Mucosa of descending colon (tissue), 3 donors: ENCODE measurements at regions not wholly inside any gene's neighbourhood (a gene's known extent, or its start where the extent isn't known, plus 50 kb on each side); places are given as distances from the start of the nearest gene placed in this dataset.

Experiments used
- ATAC-seq: fragments of 200-7000 bp; cut with Tn5 transposase; one replicate; pipeline ENCODE4 v1.9.1; 2020; ENCODE audit warnings: mild to moderate bottlenecking, moderate library complexity
- DNase-seq, 3 donors: peaks; one replicate each; pipeline ENCODE4 v3.0.0-alpha.2; 2020
- H3K36me3 ChIP-seq: fragments of 200-600 bp; one replicate; pipeline ENCODE4 v1.8.0; 2021; ENCODE audit warnings: low read depth, mild to moderate bottlenecking
- H3K4me1 ChIP-seq: fragments of 200-600 bp; one replicate; pipeline ENCODE4 v1.8.0; 2021; ENCODE audit warnings: low read depth, mild to moderate bottlenecking
- H3K4me3 ChIP-seq: fragments of 200-600 bp; one replicate; pipeline ENCODE4 v1.8.0; 2021; ENCODE audit warnings: mild to moderate bottlenecking
- H3K9me3 ChIP-seq: fragments of 200-600 bp; one replicate; pipeline ENCODE4 v1.8.0; 2021; ENCODE audit warnings: mild to moderate bottlenecking
- CTCF ChIP-seq: fragments of 200-600 bp; IDR thresholded peaks from one replicate; pipeline ENCODE4 v1.8.0; 2022; ENCODE audit warnings: antibody characterized with exemption, mild to moderate bottlenecking
- intact Hi-C, 2 donors: fragments of 100-400 bp; cut with DNase I in 1 of 2; cut with micrococcal nuclease in 1 of 2; formaldehyde crosslinking; loops; one replicate each; pipeline versions ENCODE4 v1.11.0 to v1.11.1; 2022; cut with DNase I, micrococcal nuclease
- donor health status: DM: no; HTN: no; CAD: no; lungs with moderate emphysema.
- donor health status: DM: no; HTN: no; CAD: no.
- donor health status: DM: no; HTN: yes; CAD: no.

- DNase-seq (no peak), ATAC-seq (no peak)
- H3K4me1 ChIP-seq = no peaks in the 10 kb centered on the region
- no peak for TF ChIP-seq CTCF
- H3K9me3 ChIP-seq = no peaks in the 10 kb centered on the region
- intact Hi-C loops = no loop called here
- H3K36me3 ChIP-seq = no peaks in the 10 kb centered on the region
- H3K4me3 ChIP-seq = no peak overlapping the region
Observed at GRCh38 chr20:51198876-51199523, 176.1 kb upstream of the KCNG1 start.

GRCh38 chr20:51198238-51198637 lies 175.3 kb upstream of the KCNG1 start:
- no peak for TF ChIP-seq CTCF
- Histone ChIP-seq H3K9me3 (no peaks in the 10 kb centered on the region), H3K36me3 (no peaks in the 10 kb centered on the region), H3K4me3 (no peak overlapping the region), H3K4me1 (no peaks in the 10 kb centered on the region)
- no peak for ATAC-seq
- intact Hi-C loops = no loop called here
- DNase-seq = no peak

GRCh38 chr20:51196991-51197651 lies 174.2 kb upstream of the KCNG1 start:
- ATAC-seq = no peak
- intact Hi-C loops = no loop called here
- no peaks in the 10 kb centered on the region for H3K36me3 ChIP-seq
- H3K9me3 ChIP-seq = no peaks in the 10 kb centered on the region
- no peaks in the 10 kb centered on the region for H3K4me1 ChIP-seq
- no peak for DNase-seq
- TF ChIP-seq CTCF = no peak
- H3K4me3 ChIP-seq = no peak overlapping the region

- intact Hi-C loops = no loop called here
- H3K4me3 ChIP-seq = no peak overlapping the region
- no peaks in the 10 kb centered on the region for H3K4me1 ChIP-seq
- DNase-seq = no peak
- no peaks in the 10 kb centered on the region for H3K36me3 ChIP-seq
- H3K9me3 ChIP-seq = no peaks in the 10 kb centered on the region
- ATAC-seq = no peak
- no peak for TF ChIP-seq CTCF
Observed at GRCh38 chr20:51195990-51196389, 173.1 kb upstream of the KCNG1 start.

GRCh38 chr20:51195419-51195901 lies 172.6 kb upstream of the KCNG1 start:
- no peak for DNase-seq
- no peak for ATAC-seq
- intact Hi-C loops = no loop called here
- Histone ChIP-seq H3K36me3 (no peaks in the 10 kb centered on the region), H3K4me1 (no peaks in the 10 kb centered on the region), H3K9me3 (no peaks in the 10 kb centered on the region), H3K4me3 (no peak overlapping the region)
- no peak for TF ChIP-seq CTCF
